Effector memory CD8-positive, alpha-beta T cell (primary cell): ENCODE measurements at regions not wholly inside any gene's neighbourhood (a gene's known extent, or its start where the extent isn't known, plus 50 kb on each side); places are given as distances from the start of the nearest gene placed in this dataset.

Source experiments
- ATAC-seq: fragments of 150-1000 bp; cut with Tn5 transposase; replicated peaks from 2 replicates; pipeline ENCODE4 v1.10.0; 2021; ENCODE audit warnings: mild to moderate bottlenecking, moderate library complexity
- DNase-seq, 3 experiments: peaks; one replicate each; pipeline ENCODE4 v3.0.0; 2021
- H3K27ac Mint-ChIP-seq, 2 donors: one replicate each; pipeline ENCODE4 v1.8.0; 2022; ENCODE audit warnings: mild to moderate bottlenecking in 2 of 2, mixed read lengths in 2 of 2, moderate library complexity in 2 of 2
- H3K27me3 Mint-ChIP-seq, 2 donors: one replicate each; pipeline ENCODE4 v1.8.0; 2022; ENCODE audit warnings: mixed read lengths in 2 of 2
- H3K36me3 Mint-ChIP-seq: one replicate; pipeline ENCODE4 v1.8.0; 2022; ENCODE audit warnings: mild to moderate bottlenecking, moderate library complexity, mixed read lengths; ENCODE audit not compliant: insufficient read depth
- H3K4me1 Mint-ChIP-seq, 2 donors: one replicate each; pipeline ENCODE4 v1.8.0; 2022; ENCODE audit warnings: low read depth in 2 of 2, mixed read lengths in 2 of 2
- H3K4me3 Mint-ChIP-seq, 2 donors: one replicate each; pipeline ENCODE4 v1.8.0; 2022; ENCODE audit warnings: mild to moderate bottlenecking in 2 of 2, mixed read lengths in 2 of 2, moderate library complexity in 2 of 2
- H3K9me3 Mint-ChIP-seq, 2 donors: one replicate each; pipeline ENCODE4 v1.8.0; 2022; ENCODE audit warnings: mixed read lengths in 2 of 2

DNA sequence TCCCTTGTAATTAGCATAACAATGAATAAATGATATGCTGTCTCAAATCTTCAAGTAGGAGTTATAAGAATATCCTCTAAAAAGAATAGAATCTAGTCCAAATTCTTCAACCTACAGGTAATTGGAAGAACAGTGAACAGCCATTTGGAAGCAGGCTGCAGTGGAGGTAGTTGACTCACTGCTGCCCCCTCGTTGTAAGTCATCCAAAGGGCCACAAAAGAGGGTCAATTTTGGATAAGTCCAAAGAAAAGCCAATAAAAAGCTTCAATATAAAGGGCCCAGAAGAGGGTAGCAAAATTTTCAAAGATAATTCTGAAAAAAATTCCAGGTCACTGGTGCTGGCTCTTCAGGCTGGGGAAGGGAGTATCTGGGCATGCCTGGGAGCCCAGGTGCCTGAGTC is 60.8 kb upstream of the SSTR4 start:
- no peak overlapping the region for H3K27ac Mint-ChIP-seq
- H3K27me3 Mint-ChIP-seq: no peaks in the 10 kb centered on the region
- H3K36me3 Mint-ChIP-seq: no peaks in the 10 kb centered on the region
- H3K9me3 Mint-ChIP-seq: no peaks in the 10 kb centered on the region
- H3K4me1 Mint-ChIP-seq: no peaks in the 10 kb centered on the region
- DNase-seq: no peak
- no peak overlapping the region for H3K4me3 Mint-ChIP-seq
- no peak for ATAC-seq

DNA sequence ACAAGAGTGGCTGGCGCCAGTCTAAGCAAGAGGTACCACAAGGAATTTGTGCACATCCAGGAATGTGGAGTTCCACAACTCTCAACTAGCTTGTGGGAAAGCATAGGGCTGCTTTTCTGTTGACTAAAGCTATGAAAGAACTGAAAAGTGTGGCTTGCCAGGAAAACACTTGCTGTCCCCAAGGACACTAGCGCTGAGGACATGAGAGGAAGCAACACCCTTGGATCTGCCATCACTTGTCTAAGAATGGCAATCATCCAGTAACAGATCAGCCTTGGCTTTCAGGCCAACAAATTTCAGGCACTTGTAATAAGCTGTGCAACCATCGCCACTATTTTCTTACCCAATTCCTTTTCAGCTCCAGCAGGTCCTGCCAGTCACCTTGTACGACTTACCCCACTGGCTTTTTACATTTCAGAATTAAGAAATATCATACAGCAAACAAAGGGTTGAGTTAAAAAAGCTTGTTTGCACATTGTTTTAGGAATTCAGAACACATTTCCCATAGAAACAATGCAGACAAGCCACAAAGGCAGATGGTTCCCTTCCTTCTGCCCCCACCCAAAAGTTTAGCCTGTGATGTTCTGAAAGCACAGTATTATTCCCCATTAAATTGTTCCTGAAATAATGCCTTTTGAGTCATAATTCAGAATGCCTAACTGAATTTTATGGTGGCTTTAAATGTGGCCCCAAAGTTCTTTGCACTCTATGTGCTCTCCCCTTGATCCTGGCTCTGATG is 57.9 kb upstream of the SSTR4 start:
- DNase-seq (no peak), ATAC-seq (no peak)
- Mint-ChIP-seq H3K4me1 (no peaks in the 10 kb centered on the region), H3K4me3 (no peak overlapping the region), H3K36me3 (no peaks in the 10 kb centered on the region), H3K9me3 (peaks cover under 1 to 7% of the 10 kb centered on the region in 2 donors), H3K27me3 (peaks cover 0 to 8% of the 10 kb centered on the region in 2 donors), H3K27ac (no peak overlapping the region)

DNA sequence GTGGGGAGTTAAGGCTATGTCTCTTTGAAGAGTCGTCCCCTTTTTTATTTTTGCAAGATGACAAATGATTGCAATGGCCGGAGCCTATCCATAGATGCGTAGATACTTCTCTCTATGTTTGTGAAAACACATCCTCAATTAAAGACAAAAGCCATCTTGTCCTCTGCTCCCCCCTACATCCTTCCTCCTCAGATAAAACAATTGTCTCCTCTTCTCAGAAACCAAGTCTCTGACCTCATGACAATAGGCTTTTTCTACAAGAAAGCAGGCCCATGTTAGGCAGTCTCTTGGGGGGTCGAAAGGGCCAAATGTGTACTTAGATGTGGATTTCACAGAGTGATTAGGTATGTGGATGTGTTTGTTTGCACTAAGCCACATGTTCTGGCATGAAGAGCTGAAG is 51.1 kb upstream of the SSTR4 start:
- no peak overlapping the region for H3K4me3 Mint-ChIP-seq
- H3K4me1 Mint-ChIP-seq: no peaks in the 10 kb centered on the region
- H3K27ac Mint-ChIP-seq: no peak overlapping the region
- DNase-seq (no peak), ATAC-seq (no peak)
- H3K36me3 Mint-ChIP-seq: no peaks in the 10 kb centered on the region
- H3K27me3 Mint-ChIP-seq: peaks cover 0 to 33% of the 10 kb centered on the region in 2 donors
- H3K9me3 Mint-ChIP-seq: peaks cover 2 to 7% of the 10 kb centered on the region in 2 donors

DNA sequence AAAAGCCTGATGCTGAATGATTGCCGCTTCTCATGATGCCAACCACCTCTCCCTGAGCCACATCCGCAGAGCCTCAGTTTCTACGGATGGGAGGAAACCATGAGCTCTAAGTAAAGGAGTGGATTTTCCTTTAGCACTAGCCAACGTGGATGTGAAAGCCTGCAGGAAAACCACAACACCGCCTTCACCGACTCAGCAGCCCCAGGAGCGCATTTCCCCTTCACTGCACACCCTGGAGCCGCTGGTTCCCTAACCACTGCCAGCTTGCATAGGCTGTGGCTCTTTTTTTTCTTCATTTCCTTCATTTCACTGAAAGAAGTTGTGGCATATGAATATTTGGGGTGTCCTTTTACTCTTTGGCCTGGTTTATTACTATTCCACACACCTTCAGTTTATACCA is 50.5 kb upstream of the SSTR4 start:
- peaks cover 2 to 7% of the 10 kb centered on the region in 2 donors for H3K9me3 Mint-ChIP-seq
- H3K27me3 Mint-ChIP-seq: peaks cover 0 to 33% of the 10 kb centered on the region in 2 donors
- no peaks in the 10 kb centered on the region for H3K36me3 Mint-ChIP-seq
- H3K27ac Mint-ChIP-seq: no peak overlapping the region
- ATAC-seq (no peak), DNase-seq (no peak)
- no peak overlapping the region for H3K4me3 Mint-ChIP-seq
- H3K4me1 Mint-ChIP-seq: no peaks in the 10 kb centered on the region

DNA sequence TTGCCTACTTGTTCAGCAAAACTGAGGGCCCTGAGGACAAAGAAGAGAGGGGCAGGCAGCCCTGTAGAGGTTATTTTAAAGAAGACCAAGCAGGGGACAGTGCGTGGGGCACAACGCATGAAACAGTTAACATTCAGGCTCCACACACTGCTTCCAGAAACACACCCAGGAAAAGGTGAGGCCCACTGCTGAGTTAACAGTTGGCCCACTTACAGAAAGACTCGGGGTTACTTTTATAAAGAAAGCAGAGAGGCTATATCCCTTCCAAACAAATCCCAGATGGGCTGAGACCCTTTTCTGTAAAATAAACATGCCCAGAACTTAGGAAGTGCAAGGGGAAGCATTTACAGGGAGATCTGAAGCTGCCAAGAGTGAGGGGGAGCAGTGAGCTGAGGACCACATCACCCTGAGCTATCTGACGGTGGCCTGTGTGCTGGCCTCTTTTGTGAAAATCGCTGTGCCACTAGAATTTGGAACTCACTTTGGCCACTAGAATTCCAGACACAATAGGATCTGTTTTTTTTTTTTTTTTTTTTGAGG is 49.8 kb upstream of the SSTR4 start:
- Mint-ChIP-seq H3K27ac (no peak overlapping the region), H3K36me3 (no peaks in the 10 kb centered on the region), H3K9me3 (peaks cover 2 to 9% of the 10 kb centered on the region in 2 donors), H3K4me3 (no peak overlapping the region), H3K27me3 (peaks cover 0 to 33% of the 10 kb centered on the region in 2 donors), H3K4me1 (no peaks in the 10 kb centered on the region)
- DNase-seq (no peak), ATAC-seq (no peak)
